HL-60 (cell line): ENCODE measurements at regions not wholly inside any gene's neighbourhood (a gene's known extent, or its start where the extent isn't known, plus 50 kb on each side); places are given as distances from the start of the nearest gene placed in this dataset.
A peak's percentile ranks its signal among the peaks of the same experiment; 100 is the strongest.
"Not testable (repeated sequence)": the region's sequence is repeated elsewhere in the genome, so short reads cannot be mapped to it uniquely, and the experiment has no call there.

ENCODE experiments used
- CTCF ChIP-seq: IDR thresholded peaks from one replicate; pipeline ENCODE4 v1.5.1; 2011; ENCODE audit warnings: low read length, control low read depth, inconsistent platforms; ENCODE audit not compliant: insufficient read depth
- GABPA ChIP-seq: IDR thresholded peaks from 2 replicates; pipeline ENCODE4 v1.6.1; 2012; ENCODE audit warnings: low read depth
- POLR2AphosphoS5 ChIP-seq: IDR thresholded peaks from 2 replicates; pipeline ENCODE4 v1.6.1; 2012; ENCODE audit warnings: low read depth
- REST ChIP-seq: IDR thresholded peaks from 2 replicates; pipeline ENCODE4 v1.6.1; 2012; ENCODE audit warnings: low read depth; ENCODE audit not compliant: insufficient replicate concordance
- SPI1 ChIP-seq: IDR thresholded peaks from 2 replicates; pipeline ENCODE4 v1.6.1; 2012; ENCODE audit warnings: low read depth, mild to moderate bottlenecking, borderline replicate concordance

- not testable (repeated sequence) for TF ChIP-seq CTCF, REST, GABPA, POLR2AphosphoS5
- peak; percentile 76 for TF ChIP-seq SPI1
Observed at GRCh38 chr1:184876015-184876414, 98.3 kb downstream of the NIBAN1 start.
